HL-60/S4 (cell line): ENCODE measurements at regions not wholly inside any gene's neighbourhood (a gene's known extent, or its start where the extent isn't known, plus 50 kb on each side); places are given as distances from the start of the nearest gene placed in this dataset.

Source experiments
- in situ Hi-C: fragments of 300-500 bp; cut with MboI; formaldehyde crosslinking; loops from 2 replicates; pipeline ENCODE4 v1.14.3; 2022; ENCODE audit warnings: low sequenced_read_pairs

DNA sequence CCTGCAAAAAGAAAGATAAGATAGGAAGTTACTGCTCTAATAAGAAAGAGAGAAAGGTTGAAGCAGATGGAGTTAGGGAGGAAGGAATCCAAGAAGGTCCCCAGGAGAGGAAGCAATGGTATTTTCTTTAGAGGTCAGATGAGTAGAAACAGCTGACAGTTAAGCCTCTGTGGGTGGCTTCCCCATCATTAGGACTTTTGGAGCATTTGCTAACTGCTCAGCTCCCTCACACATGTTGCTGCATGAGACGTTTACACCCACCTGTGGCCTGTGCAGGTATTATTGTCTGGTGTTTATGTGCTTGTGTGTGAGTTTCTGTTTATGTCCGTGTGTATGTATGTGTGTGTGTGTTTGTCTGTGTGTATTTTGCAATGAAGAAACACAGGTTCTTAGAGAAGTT is 346.8 kb downstream of the RAB28 start:
- in situ Hi-C loops = no loop called here

DNA sequence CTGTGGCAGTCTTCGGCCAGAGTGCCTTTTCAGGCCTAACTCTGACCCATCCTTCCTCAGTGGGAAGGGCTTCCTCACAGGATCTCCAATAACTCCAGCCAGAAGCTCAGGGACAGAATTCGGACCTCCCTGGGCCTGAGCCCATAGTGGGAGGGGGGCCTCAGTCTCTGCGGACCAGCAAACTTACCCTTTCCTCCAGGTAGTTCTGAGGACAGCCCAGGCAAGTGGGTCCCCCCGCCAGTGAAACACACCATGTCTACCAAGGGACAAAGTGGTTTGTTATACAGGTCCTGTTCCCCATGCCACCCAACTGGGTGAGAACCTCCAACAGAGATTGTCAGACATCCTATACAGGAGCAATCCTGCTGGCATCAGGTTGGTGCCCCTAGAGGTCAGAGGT is 350.4 kb downstream of the RAB28 start:
- in situ Hi-C loops = no loop called here

DNA sequence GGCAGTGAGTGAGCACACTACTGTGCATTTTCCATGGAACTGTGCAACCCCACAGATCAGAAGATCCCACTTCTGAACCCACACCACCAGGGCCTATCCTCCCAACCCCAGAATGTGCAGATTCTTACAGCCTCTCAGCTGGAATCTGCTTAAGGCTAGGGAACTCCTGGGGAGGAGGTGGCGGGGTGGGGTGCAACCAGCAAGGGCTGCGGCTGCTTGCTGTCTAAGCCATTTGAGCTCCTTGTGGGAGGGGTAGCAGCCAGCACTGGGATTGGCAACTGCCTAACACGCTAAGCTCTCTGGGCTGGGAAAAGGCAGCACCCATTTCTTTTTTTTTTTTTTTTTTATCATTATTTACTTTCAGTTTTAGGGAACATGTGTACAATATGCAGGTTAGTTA is 353.3 kb downstream of the RAB28 start:
- in situ Hi-C loops = no loop called here

- in situ Hi-C loops = no loop called here
These were observed 355.0 kb downstream of the RAB28 start for GRCh38 chr4:13129095-13129494.

- in situ Hi-C loops = no loop called here
These were observed 356.9 kb downstream of the RAB28 start for GRCh38 chr4:13126976-13127910.

DNA sequence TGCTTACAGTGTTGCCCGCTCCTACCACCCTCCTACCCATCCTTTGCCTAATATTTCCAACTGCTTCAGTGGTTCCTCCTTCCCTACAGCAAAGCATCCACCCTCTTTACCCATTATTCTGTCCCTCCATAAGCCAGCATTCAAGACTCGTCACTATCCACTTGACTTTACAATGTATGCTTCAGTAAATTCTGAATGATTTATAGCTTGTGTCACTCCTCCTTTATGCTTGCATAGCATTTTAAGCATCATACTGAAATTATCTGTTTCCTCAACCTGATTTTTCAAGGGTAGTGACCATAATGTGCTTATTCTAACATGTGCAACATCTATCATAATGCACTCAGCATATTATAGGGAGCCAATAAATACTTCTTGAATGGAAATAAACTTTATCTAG is 365.5 kb downstream of the RAB28 start:
- in situ Hi-C loops = no loop called here

DNA sequence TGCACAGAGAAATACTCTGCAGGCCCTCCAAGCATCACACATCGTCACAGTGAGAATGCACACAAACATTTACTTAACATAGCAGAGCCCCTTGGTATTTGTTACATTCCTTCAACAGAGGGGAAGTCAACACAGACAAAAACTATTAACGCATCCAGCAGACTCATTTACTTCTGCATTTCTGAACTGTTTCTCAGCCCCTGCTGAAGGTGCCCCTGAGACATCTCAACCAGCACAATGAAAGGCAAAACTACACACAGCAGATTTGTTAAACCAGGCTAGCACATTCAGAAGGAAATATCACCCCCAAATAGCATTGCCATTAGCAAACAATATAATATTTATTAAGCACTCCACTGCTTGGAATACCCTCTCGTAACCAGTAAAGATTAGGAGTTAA is 367.0 kb downstream of the RAB28 start:
- in situ Hi-C loops = no loop called here

- in situ Hi-C loops = no loop called here
These were observed 372.1 kb downstream of the RAB28 start for GRCh38 chr4:13112030-13112429.

DNA sequence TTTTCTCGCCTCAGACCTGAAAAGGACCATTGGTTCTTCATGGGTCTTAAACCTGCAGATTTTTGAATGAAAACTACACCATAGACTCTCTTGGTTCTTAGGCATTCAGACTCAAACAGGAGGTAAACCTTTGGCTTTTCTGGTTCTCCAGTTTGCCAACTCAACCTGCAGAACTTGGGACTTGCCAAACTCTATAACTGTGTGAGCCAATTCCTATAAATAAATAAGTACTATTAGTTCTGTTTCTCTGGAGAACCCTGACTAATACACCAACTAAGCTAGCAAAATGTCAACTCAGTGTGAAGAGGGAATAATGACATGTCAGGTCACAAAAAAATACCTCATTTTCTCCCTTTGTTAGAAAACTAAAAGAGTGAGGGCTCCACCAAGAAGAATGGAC is 374.6 kb downstream of the RAB28 start:
- in situ Hi-C loops = no loop called here

GRCh38 chr4:13108096-13108495 is 376.0 kb downstream of the RAB28 start:
- in situ Hi-C loops = no loop called here

- in situ Hi-C loops = no loop called here
These were observed 380.6 kb downstream of the RAB28 start for GRCh38 chr4:13103382-13104015.

DNA sequence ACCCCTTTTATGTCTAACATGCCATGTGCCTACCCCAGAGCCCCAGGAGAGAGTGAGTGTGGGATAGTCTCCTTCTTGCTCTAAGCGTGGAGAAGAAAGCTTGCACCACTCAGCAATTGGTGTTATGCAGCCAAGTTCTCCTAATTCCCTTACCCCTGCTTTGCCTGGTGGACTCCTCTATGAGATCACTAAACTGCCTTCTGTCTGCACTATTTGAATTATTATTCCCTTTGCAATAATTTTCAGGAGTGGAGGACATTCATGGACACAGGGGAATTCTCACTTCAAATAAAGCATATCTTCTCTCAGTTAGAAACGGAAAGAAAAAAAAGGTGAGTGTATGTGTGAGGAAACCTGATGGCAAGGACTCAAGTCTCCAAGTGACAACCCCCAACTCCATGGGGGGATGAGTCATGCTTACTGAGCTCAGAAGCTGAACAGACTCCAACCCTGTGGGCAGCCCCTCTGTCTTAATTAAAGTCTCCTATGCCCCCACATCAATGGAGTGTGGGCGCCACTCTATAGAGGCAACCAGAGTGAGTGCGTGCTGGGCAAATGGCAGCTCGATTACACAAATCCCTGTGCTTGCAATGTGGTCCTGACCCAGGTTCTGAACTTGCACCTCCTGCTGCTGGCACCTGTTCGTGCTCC is 381.9 kb downstream of the RAB28 start:
- in situ Hi-C loops = no loop called here

DNA sequence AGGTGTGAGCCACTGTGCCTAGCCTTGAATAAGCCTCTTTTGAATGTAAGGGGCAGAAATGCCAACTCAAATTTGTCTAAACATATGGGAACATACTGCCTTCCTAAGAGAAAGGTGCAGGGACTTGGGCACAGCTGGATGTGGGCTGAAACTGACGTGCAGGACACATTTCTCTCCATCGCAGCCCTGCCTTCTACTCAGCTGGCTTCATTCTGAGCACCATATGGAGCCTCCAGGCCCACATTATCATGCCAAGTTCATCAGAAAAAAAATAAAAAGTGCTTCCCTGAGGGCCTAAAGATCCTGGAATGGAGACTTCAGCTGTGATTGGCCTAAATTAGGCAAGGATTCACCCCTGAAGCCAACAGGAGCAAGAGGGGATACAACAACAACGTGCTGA is 386.2 kb downstream of the RAB28 start:
- in situ Hi-C loops = no loop called here

GRCh38 chr4:13095722-13096121 is 388.4 kb downstream of the RAB28 start:
- in situ Hi-C loops = no loop called here

GRCh38 chr4:13093170-13093569 is 391.0 kb downstream of the RAB28 start:
- in situ Hi-C loops = no loop called here

- in situ Hi-C loops = no loop called here
These were observed 391.4 kb downstream of the RAB28 start for GRCh38 chr4:13092702-13093101.

DNA sequence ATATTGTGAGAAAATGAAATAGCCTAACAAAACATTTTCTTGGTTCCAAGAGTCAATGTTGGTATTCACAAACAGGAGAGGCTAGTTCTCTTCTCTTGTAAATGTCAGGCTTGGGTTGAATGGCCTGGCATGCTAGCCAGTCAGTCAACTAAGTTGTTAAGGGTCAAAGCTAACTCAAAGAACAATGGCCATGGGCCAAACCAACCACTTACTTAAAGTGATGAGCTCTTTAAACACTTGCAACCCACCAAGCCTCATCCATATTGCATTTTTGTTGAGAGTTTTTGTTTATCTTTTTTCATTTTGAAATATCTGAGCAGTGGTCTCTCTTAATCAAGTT is 394.5 kb downstream of the RAB28 start:
- in situ Hi-C loops = no loop called here

DNA sequence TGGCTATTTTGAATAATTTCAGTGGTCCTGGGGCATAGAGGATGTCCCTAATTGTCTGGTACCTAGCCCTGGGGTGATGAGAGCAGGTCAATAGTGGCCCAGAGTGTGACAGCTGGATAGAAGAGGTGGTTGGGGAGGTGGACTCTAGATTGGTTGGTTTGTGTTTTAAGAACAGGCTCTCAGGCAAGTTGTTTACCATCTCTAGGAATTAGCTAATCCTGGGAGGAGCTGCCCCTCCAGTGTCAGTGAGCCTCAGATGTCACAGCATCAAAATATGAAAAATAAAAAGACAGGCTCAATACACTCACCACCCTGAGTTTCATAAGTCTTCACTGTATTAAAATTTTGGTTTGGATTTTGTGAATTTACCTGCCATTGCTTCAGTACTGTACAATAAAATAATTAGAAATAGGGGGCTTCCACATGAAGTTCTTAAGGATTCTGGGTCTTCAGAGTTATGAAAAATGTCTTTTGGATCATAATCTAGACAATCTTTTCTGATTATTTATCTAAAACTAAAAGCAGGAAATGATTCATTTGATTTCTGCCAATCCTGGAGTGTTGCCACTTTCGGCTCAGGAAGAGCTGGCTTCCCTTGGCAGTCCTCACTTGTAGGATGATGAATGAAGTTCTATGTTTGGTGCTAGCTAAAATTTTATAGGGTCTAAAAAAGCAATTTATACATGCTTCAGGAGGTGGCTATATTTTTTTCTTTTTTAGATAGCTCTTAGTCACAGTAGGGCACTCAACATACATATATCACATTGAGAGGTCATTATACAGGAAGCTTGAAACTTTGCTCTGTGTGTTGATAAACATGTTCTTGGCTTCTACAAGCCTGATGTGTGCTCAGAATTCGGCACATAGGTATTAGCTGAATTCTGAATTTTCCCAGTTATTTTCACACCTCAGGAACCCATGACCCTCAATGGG is 395.1 kb downstream of the RAB28 start:
- in situ Hi-C loops = no loop called here

DNA sequence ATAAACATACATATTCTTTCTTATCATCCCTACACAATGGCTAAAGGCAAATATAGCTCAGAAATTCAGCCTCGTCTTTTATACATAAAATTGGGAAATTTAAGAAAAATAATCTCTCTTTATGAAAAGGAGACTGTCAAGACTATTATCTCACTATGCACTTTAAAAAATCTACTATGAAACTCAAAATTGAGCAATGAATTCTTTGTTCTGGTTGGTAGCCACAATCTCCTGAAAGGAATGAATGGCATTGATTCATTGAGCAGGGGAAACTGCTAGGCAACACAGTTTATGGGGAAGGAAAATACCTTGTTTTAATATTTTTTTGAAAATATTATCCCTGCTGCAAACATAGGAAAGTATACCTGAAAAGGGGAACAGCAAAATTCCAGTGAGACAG is 397.1 kb downstream of the RAB28 start:
- in situ Hi-C loops = no loop called here

- in situ Hi-C loops = no loop called here
These were observed 399.9 kb downstream of the RAB28 start for GRCh38 chr4:13084210-13084609.

- in situ Hi-C loops = no loop called here
These were observed 402.3 kb downstream of the RAB28 start for GRCh38 chr4:13081830-13082229.
